GM12878 (cell line): ENCODE measurements at regions not wholly inside any gene's neighbourhood (a gene's known extent, or its start where the extent isn't known, plus 50 kb on each side); places are given as distances from the start of the nearest gene placed in this dataset.
"Not testable (repeated sequence)": the region's sequence is repeated elsewhere in the genome, so short reads cannot be mapped to it uniquely, and the experiment has no call there.

Experiments used
- ATAC-seq: fragments of 200-7000 bp; cut with Tn5 transposase; 3 replicates; pipeline ENCODE4 v1.9.1; 2020; ENCODE audit warnings: mild to moderate bottlenecking, moderate library complexity
- BruUV-seq: library from RNA; stranded (reverse); fragments of 400-500 nt; replicated peaks from 2 replicates; lab custom pipeline; 2021; lab: Mats Ljungman, UMichigan
- CTCF ChIA-PET: fragments of 300-600 bp; sonication (Branson Sonifier 250); formaldehyde crosslinking; extraction: SDS; loops from one replicate; lab custom pipeline; 2021; ENCODE audit warnings: inconsistent platforms; lab: Yijun Ruan, JAX
- POLR2A ChIA-PET: fragments of 350-600 bp; formaldehyde crosslinking; extraction: SDS; loops from one replicate; lab custom pipeline; 2021; ENCODE audit warnings: inconsistent platforms; lab: Charles Lee
- RAD21 ChIA-PET: fragments of 300-600 bp; sonication (Branson Sonifier 250); formaldehyde crosslinking; loops from one replicate; lab custom pipeline; 2023; ENCODE audit warnings: antibody characterized with exemption; ENCODE audit not compliant: unreplicated experiment; lab: Charles Lee
- SMC1A ChIA-PET: fragments of 300-600 bp; sonication (Branson Sonifier 250); formaldehyde crosslinking; loops from one replicate; lab custom pipeline; 2023; ENCODE audit not compliant: unreplicated experiment, uncharacterized antibody; lab: Charles Lee
- DNase-seq: peaks from one replicate; pipeline ENCODE4 v3.0.0-alpha.2; 2011; ENCODE audit warnings: low read depth, low spot score
- FAIRE-seq: peaks from 3 replicates; lab custom pipeline; 2011; peaks lifted over from hg19 to GRCh38; lab: Jason Lieb, UNC
- H2AFZ ChIP-seq: 2 replicates; pipeline ENCODE4 v1.6.0; 2011; ENCODE audit warnings: low read depth, low read length, control low read depth; ENCODE audit not compliant: control insufficient read depth
- H3K27ac ChIP-seq: 2 replicates; pipeline ENCODE4 v1.5.1; 2011; ENCODE audit warnings: control low read depth; ENCODE audit not compliant: control insufficient read depth, insufficient read depth
- H3K27me3 ChIP-seq, 2 experiments: replicated peaks in 1 of 2; 2 replicates each; pipeline versions ENCODE4 v1.6.0 to v1.6.1; 2011; ENCODE audit warnings: low read length in 1 of 2; ENCODE audit not compliant: control insufficient read depth in 2 of 2, insufficient read depth in 2 of 2
- H3K36me3 ChIP-seq, 2 experiments: 2 replicates each; pipeline ENCODE4 v1.5.1; 2011; ENCODE audit warnings: low read length in 1 of 2; ENCODE audit not compliant: control insufficient read depth in 2 of 2, insufficient read depth in 2 of 2
- H3K4me1 ChIP-seq: 2 replicates; pipeline ENCODE4 v1.6.1; 2011; ENCODE audit warnings: mild to moderate bottlenecking, low read length, moderate library complexity, mixed read lengths; ENCODE audit not compliant: control insufficient read depth, insufficient read depth
- H3K4me2 ChIP-seq: 2 replicates; pipeline ENCODE4 v1.6.0; 2011; ENCODE audit warnings: control low read depth; ENCODE audit not compliant: control insufficient read depth, insufficient read depth
- H3K4me3 ChIP-seq: fragments of 200-600 bp; sonication (generic); 2 replicates; pipeline ENCODE4 v1.5.1; 2016
- H3K79me2 ChIP-seq: 2 replicates; pipeline ENCODE4 v1.6.0; 2011; ENCODE audit warnings: low read length; ENCODE audit not compliant: control insufficient read depth, insufficient read depth
- H3K9ac ChIP-seq: 2 replicates; pipeline ENCODE4 v1.8.0; 2011; ENCODE audit warnings: low read length, control low read depth, mixed read lengths; ENCODE audit not compliant: control insufficient read depth, insufficient read depth
- H3K9me3 ChIP-seq: replicated peaks from 3 replicates; pipeline ENCODE4 v1.5.1; 2011; ENCODE audit warnings: mild to moderate bottlenecking, low read length; ENCODE audit not compliant: control insufficient read depth, insufficient read depth
- H4K20me1 ChIP-seq: 2 replicates; pipeline ENCODE4 v1.6.0; 2011; ENCODE audit not compliant: control insufficient read depth, insufficient read depth
- ZBTB40 ChIP-seq: fragments of 450-650 bp; IDR thresholded peaks from 2 replicates; pipeline ENCODE4 v1.6.1; 2016; ENCODE audit warnings: mild to moderate bottlenecking, moderate library complexity, borderline replicate concordance
- WGBS: methylation state at CpG from one replicate; pipeline ENCODE4 v1.1.6; 2016; ENCODE audit warnings: low lambda C conversion rate; ENCODE audit not compliant: insufficient replicate concordance, insufficient coverage; ENCODE audit errors: missing lambda C conversion rate; 5-methylcytosine and 5-hydroxymethylcytosine counted together
- in situ Hi-C: fragments of 300-500 bp; cut with MboI; formaldehyde crosslinking; loops from 9 replicates; pipeline ENCODE4 v1.14.3; 2018; ENCODE audit warnings: mixed read lengths
- intact Hi-C: fragments of 100-400 bp; cut with micrococcal nuclease; formaldehyde crosslinking; loops from one replicate; pipeline ENCODE4 v1.14.2; 2022; ENCODE audit not compliant: unreplicated experiment

GRCh38 chr1:79150576-79150975 is 144.0 kb upstream of the ADGRL4 start (continued):
- no peak for TF ChIP-seq ZBTB40

DNA sequence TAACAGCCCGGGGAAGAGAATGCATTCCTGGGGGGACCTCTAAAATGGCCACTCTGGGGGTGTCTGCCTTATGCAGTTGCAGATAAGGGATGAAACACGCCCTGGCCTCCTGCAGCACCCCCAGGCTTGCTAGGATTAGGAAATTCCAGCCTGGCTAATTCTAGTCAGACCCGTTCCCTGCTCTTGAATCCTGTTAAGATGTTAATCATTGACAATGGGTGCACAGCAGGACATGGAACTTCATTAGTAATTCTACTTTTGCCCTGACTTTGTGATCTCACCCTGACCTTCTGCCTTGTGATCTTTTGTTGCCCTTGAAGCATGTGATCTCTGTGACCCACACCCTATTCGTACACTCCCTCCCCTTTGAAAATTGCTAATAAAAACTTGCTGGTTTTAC is 131.7 kb upstream of the ADGRL4 start:
- H3K27ac ChIP-seq, intact Hi-C loops, SMC1A ChIA-PET, H3K4me2 ChIP-seq, DNase-seq, BruUV-seq, H3K9me3 ChIP-seq, H4K20me1 ChIP-seq, H3K36me3 ChIP-seq, H2AFZ ChIP-seq, H3K4me1 ChIP-seq, POLR2A ChIA-PET, ATAC-seq, CTCF ChIA-PET, H3K27me3 ChIP-seq, RAD21 ChIA-PET, in situ Hi-C loops, H3K79me2 ChIP-seq, H3K9ac ChIP-seq, H3K4me3 ChIP-seq, FAIRE-seq: not testable (repeated sequence)
- WGBS, result 17% methylated on average over 4 of the region's 4 CpGs
